ENCODE measurements at regions not wholly inside any gene's neighbourhood (a gene's known extent, or its start where the extent isn't known, plus 50 kb on each side); places are given as distances from the start of the nearest gene placed in this dataset.
A peak's percentile ranks its signal among the peaks of the same experiment; 100 is the strongest.

- DNase-seq = no peak
These were observed 418.0 kb downstream of the SHANK2 start for GRCh38 chr11:70834277-70834940.

DNA sequence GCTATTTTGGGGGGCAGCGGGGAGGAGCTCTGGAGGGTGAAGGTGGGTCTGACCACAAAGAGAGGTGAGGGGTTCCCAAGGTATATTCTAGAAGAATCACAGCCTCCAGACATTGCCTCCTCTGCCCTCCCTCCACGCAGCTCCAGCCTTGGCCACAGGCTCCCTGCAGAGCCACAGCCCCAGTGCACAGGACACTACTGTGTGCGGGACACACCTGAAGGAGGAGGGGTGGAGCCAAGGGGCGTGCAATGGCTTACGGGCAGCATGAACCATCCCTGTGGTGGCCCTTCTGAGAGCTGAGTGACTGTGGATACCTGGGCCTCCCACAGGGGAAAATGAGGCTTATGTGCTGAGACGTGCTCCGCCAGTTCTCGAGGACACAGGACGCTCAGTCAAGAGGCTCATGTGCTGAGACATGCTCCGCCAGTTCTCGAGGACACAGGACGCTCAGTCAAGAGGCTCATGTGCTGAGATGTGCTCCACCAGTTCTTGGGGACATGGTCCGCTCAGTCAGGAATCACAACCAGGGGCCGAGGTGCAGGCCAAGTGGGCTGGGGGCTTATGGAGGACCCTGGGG is 417.3 kb downstream of the SHANK2 start:
- DNase-seq = no peak

DNA sequence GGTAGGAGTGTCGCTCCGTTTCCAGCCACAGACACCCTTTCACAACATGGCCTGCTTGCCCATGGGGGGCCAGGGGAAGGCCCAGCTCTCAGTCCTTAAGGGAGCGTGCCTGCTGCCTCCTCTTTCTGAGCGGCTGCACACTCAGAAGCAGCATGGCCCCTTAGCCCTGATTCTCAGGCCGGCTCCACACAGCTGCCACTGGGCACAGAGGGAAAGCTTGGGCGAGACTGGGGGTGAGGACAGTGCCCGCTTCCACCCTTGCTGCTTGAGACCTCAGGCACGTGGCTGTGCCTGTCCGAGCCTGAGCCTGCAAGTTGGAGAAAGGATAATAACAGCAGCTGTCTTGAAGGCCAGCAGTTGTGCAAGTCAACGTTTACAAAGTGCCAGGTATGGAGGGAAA is 416.3 kb downstream of the SHANK2 start:
- DNase-seq = no peak

DNA sequence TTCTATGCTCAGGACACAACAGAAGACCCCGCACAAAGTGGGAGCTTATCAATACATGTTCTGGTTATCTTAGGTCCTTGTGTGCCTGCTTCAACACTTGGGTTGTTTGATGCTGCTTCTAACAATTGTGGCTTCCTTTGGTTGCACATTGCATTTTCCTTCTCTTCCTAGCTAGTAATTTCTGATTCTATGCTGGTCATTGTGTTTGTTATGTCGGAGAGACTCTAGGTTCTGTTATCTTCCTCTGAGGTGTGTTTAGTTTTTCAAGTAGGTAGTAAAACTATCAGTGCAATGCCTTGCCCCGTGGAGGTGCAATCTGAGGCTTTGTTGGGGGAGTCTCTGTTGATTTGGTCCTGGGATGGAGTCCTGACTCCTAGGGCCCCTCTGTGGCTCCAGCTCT is 414.2 kb downstream of the SHANK2 start:
- no peak for DNase-seq

GRCh38 chr11:70839851-70840250 is 412.5 kb downstream of the SHANK2 start:
- no peak for DNase-seq

DNA sequence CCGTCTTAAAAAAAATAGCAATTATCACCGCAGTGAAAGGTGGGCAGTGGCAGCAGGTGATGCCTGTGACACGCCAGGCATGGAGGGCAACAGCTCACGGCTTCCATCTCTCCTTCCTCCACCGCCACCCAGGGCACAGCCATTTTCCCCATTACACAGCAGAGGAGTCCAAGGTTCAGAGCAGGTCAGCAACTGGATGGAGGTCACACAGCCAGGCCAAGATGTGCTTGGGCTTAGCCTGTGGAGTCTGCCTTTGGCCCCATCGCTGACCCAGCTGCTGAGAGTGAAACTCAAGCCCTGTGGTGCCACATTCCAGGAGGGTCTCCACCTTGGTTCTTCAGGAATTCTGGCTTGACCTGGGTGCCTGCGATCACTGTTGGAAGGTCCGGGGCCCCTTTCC is 411.1 kb downstream of the SHANK2 start:
- DNase-seq = no peak

DNA sequence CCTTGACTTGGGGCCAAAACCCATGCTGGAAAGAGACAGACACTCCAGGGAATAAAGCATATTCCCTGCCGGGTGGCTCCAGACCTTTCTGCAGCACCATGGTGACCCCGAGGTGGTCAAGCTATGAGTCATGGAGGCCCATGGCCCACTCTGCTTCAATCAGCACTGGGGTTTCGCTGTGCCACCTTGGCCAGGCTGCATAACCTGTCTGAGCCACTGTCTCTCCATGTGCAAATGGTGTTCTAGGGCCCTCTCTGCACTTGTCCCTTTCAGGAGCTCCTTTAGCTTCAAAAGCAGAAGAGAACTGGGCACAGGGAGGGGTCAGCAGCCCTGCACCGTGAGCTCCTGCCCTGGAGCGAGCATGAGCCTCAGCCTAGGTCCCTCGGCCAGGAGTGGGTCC is 410.1 kb downstream of the SHANK2 start:
- no peak for DNase-seq

DNA sequence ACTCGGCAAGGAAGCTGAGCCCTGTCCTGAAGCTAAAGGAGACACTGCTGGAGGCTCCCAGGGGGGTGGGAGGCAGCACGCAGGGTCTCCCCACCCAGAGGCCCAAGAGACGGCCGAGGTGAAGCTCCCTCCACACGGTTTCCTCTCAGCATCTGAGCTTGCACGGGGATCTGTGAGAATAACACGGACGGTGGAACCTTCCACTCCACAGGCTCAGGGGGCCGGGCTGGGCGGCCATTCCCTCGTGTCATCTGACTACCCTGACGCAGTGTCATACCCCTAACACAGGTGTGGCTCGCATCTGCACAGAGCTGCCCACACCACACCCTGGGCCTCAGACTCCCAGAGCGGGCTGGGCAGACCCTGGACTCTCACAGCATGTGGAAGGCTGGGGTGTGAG is 409.7 kb downstream of the SHANK2 start:
- DNase-seq = no peak

GRCh38 chr11:70843906-70844305 is 408.5 kb downstream of the SHANK2 start:
- DNase-seq = no peak

DNA sequence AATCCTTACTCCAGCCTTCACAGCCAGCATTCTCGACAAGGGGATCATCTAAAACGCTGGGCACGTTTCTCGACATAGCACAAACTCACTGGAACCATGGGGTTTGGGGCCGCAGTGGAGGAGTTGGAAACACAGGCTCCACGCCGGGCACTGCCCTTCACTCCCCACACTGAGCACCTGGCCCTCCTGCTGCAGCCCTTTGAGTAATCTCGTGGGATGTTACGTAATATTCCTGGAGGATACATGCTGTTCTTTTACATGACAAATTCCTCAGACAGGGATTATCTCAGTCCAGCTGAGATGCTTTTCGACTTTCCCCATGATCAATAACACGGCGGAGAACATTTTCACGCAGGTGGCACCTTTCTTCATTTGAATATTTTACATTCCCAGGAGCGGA is 408.0 kb downstream of the SHANK2 start:
- no peak for DNase-seq

DNA sequence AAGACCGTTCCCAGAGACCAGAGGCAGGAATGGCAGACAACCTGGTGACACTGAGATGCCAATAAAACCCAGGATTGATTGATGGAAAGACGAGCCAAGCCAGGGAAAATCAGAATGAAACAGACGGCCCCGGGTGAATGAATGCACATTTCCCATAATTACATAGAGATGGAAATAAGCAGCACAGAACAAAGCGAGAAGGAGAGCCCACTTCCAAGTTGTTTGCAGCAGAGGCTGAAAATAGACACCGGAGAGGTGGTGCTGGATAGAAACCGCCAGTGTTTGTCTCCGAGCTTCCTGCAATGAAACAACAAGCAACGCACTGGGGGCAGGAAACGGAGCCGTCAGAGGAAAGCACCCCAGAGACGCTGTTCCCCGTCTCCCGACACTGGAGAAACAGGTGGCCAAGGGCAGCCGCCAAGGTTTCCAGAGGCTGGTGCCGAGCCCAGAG is 406.8 kb downstream of the SHANK2 start:
- DNase-seq = no peak

DNA sequence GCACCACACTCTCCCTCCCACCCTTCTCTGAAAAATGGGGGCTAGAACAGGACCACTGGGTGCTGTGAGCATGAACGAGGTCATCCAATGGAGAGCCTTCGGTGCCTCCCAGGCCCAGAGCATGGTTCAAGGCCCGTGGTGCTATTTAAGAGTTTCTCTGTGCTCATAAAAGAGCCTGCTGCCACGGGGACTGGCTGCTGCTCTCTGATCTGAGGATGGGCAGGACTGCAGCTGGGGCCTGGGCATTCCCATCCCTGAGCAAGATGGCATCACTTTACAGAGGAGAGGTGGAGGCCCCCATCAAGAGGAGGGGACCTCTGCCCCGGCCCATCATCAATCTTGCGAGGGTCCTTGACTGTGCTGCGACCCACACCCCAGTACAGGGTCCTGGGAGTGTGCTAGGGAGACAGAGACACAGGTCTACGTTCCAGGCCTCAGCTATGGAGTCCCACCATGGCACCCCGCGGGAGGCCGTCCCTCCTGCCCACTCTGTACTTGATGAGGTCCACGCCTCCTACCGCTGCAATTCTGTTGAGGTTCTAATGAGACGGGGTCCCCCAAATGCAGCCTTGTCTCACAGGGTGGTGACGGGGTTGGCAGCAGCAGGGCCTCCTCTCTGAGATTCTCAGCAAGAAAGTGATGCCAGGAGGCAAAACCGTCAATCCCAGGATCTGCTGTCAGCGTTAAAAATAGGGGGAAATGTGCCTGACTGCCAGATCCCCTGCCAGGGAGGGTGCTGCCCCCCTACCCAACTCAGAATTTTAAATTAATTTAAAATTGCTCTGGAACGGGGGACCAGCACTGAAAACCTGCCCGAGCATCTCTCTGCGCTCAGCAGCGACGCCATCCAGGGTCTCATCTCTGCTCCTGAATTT is 405.4 kb downstream of the SHANK2 start:
- no peak for DNase-seq

DNA sequence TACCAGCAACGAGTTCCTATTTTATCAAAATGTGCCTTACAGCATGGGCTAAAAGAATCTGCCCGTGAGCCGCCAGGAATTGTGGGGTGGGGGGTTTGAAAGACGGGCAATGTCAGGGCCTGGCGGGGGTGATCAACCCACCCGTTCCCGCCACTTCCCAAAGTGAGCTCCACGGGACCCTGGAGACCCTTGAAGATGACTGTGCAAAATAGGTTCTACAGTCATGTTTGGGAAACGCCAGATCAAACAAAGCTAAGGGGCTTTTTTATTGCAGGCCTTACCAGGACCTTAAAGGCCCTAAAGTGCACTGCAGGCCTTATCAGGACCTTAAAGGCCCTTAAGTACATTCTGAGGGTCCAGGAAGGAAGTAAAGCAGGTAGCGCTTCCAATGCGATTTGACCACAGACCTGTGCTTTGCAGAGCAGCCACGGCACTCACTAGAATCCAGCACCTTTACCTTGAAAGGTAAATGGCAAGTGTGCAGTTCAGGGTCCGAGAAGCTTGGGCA is 404.1 kb downstream of the SHANK2 start:
- DNase-seq = no peak

GRCh38 chr11:70849031-70849430 is 403.3 kb downstream of the SHANK2 start:
- DNase-seq = no peak

DNA sequence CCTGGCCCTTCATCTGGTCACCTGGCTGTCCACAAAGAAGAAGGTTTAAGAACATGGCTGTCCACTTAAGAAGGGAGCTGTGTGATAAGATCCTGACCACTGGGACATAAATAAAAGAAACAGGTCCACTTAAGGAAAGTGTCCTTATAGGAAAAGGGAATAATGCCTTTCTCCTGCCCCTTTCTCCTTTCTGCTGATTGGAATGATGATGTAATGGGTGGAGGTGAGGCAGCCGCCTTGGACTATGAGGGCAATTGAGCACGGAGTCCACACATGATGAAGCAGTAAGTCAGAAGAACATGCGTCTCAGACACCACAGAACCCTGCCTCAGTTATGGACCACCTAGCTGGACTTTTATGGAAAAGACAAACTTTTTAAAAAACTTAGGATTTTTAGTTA is 401.1 kb downstream of the SHANK2 start:
- no peak for DNase-seq

- no peak for DNase-seq
These were observed 400.5 kb downstream of the SHANK2 start for GRCh38 chr11:70851907-70852306.

- DNase-seq = no peak
These were observed 399.2 kb downstream of the SHANK2 start for GRCh38 chr11:70853068-70853769.

GRCh38 chr11:70853770-70854108 is 398.6 kb downstream of the SHANK2 start:
- DNase-seq = no peak

- no peak for DNase-seq
These were observed 398.2 kb downstream of the SHANK2 start for GRCh38 chr11:70854201-70854600.

DNA sequence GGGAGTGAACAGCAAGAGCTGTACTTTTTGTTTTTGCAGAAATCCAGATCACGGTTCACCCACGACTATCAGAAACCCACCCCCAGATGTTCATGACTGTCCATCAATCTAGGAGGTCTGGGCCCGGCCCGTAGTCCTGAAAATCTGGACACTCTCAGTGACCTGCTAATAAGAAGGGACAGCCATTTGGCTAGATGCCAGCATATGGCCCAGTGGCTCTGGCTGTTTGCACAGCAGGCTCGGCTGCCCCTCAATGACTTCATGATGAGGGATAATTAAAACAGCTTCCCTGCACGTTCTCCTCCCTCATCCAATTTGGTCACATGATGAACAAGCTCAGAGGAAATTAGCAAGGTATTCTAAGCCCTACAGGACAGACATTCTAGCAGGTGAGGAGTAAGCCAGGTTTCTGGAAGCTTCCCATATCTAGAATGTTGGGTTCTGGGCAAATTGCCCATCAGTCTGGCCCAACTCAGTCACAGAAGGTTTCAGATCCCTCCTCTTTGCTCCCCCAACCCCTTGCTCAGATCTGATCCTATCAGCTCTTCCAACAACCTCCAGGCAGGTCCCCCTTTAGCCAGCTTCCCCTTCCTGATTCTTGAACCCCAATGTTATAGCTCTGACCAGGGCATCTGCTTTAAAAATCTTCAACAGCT is 397.3 kb downstream of the SHANK2 start:
- DNase-seq = peak; percentile 58

DNA sequence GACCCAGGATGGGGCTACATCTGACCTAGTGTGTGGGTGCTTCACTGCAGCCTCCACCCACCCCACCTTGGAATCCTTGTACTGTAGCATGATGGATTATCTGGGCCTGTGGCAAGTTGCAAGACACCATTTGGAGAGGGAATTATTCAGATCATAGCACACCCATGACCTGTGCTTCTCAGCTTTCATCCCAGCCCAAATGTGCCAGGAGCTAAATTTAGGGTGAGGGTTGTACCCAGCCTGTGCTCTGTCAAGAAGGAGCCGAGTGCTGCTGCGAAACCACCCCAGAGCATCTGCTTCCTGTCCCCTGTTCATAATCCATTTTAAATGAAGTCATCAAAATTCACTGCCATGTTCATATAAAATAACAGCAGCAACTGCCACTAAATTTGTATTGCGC is 394.5 kb downstream of the SHANK2 start:
- DNase-seq = no peak

- DNase-seq = no peak
These were observed 393.2 kb downstream of the SHANK2 start for GRCh38 chr11:70859180-70859579.

DNA sequence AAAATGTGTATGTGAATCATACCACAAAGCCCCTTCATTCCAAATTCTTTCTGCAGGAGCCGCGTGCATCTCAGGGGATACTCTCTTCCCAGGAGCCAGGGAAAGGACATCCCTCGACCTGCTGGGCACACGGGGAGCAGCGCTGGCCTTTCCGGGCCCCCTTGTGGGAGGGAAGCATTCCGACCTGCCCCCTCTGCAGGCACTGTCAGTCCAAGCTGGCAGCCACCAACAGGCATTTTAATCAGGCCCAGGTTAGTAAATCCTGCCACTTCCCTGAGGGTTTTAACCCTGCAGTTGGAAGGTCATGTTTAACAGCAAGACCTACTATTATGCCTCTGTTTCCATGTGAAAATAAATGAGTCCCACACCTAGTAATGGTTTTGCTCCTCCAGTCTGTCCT is 391.5 kb downstream of the SHANK2 start:
- DNase-seq = no peak

All from NCI-H82 (cell line).